ENCODE measurements at regions not wholly inside any gene's neighbourhood (a gene's known extent, or its start where the extent isn't known, plus 50 kb on each side); places are given as distances from the start of the nearest gene placed in this dataset.

DNA sequence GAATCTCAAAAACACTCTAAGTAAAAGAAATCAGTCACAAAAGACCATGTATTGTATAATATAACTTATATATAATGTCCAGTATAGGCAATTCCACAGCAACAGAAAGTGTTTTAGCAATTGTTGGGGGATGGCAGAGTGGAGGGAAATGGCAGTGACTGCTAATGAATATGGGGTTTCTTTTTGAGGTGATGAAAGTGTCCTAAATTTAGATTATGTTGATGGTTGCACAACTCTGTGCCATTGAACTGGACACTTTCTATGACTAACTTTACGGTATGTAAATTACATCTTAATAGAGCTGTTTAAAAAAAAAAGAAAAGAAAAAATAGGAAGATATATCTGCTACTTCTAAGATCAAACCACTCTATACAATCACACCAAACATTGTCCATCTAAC, 124.9 kb upstream of the ZNF462 start:
- Histone ChIP-seq H3K4me1 (ENCODE audit: control insufficient read depth, extremely low read depth, insufficient read depth, low read length) (no peaks in the 10 kb centered on the region), H3K4me3 (ENCODE audit: control insufficient read depth in 2 of 3, extremely low read depth in 1 of 3, insufficient read depth in 2 of 3, low read depth in 1 of 3, low read length in 3 of 3) (no peak overlapping the region), H2AFZ (ENCODE audit: control insufficient read depth, low read length) (no peak overlapping the region), H3K9ac (ENCODE audit: control insufficient read depth, extremely low read depth, insufficient read depth, low read length) (no peak overlapping the region), H3K9me1 (ENCODE audit: control insufficient read depth, extremely low read depth, insufficient read depth, low read length) (no peaks in the 10 kb centered on the region), H4K20me1 (ENCODE audit: control insufficient read depth, extremely low read depth, insufficient read depth, low read length) (no peaks in the 10 kb centered on the region), H3K4me2 (ENCODE audit: control insufficient read depth, extremely low read depth, insufficient read depth, low read depth, low read length) (no peak overlapping the region), H3K79me2 (ENCODE audit: control insufficient read depth, insufficient read depth, low read length) (no peaks in the 10 kb centered on the region), H3K9me3 (ENCODE audit: control insufficient read depth, low read depth, low read length) (no peaks in the 10 kb centered on the region), H3K27me3 (ENCODE audit: control insufficient read depth, extremely low read depth, insufficient read depth, low read length) (no peaks in the 10 kb centered on the region), H3K27ac (ENCODE audit: control insufficient read depth, insufficient read depth, low read length) (no peak overlapping the region), H3K36me3 (ENCODE audit: control insufficient read depth in 2 of 2, extremely low read depth in 1 of 2, insufficient read depth in 2 of 2, low read length in 2 of 2) (no peaks in the 10 kb centered on the region)
- dilution Hi-C loops (cut with MboI; ENCODE audit: extremely low pct_ligation_motif_present, low sequenced_read_pairs): no loop called here
- no peak for FAIRE-seq
- TF ChIP-seq EZH2 (IDR thresholded peaks at IDR 0.05; ENCODE audit: low read length) (no peak), CTCF (optimal IDR thresholded peaks at IDR 0.05 in 1 of 3, IDR thresholded peaks at IDR 0.05 in 1 of 3, conservative IDR thresholded peaks at IDR 0.05 in 1 of 3; ENCODE audit: extremely low read depth in 1 of 3, insufficient read depth in 2 of 3, low read length in 3 of 3) (no peak)
- no peak for DNase-seq (ENCODE audit: low read depth, low spot score)

DNA sequence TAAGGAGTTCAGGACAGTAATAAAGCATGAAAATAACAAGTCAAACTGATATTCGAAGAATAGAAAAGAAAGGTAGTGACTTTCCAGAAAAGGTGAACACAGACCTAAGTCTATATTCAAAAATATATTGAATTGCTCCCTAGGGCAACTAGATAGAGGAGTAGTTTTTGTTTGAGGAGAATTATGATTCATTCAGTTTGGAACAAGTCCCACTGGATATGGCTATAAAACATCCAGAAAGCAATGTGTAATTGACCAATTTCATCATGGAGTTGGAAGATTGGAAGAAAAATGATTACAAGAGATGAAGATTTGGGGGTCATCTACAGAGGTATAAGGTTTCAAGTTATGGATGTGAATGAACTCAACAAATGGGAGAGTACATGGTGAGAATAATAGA, 117.5 kb upstream of the ZNF462 start:
- no peaks in the 10 kb centered on the region for H3K4me1 ChIP-seq (ENCODE audit: control insufficient read depth, extremely low read depth, insufficient read depth, low read length)
- H3K4me2 ChIP-seq (ENCODE audit: control insufficient read depth, extremely low read depth, insufficient read depth, low read depth, low read length): no peak overlapping the region
- FAIRE-seq (no peak), DNase-seq (ENCODE audit: low read depth, low spot score) (no peak)
- H3K79me2 ChIP-seq (ENCODE audit: control insufficient read depth, insufficient read depth, low read length): no peaks in the 10 kb centered on the region
- no peak overlapping the region for H3K27ac ChIP-seq (ENCODE audit: control insufficient read depth, insufficient read depth, low read length)
- no peaks in the 10 kb centered on the region for H3K27me3 ChIP-seq (ENCODE audit: control insufficient read depth, extremely low read depth, insufficient read depth, low read length)
- no peak overlapping the region for H3K9ac ChIP-seq (ENCODE audit: control insufficient read depth, extremely low read depth, insufficient read depth, low read length)
- no peak overlapping the region for H2AFZ ChIP-seq (ENCODE audit: control insufficient read depth, low read length)
- dilution Hi-C loops (cut with MboI; ENCODE audit: extremely low pct_ligation_motif_present, low sequenced_read_pairs): no loop called here
- H3K9me3 ChIP-seq (ENCODE audit: control insufficient read depth, low read depth, low read length): no peaks in the 10 kb centered on the region
- H3K9me1 ChIP-seq (ENCODE audit: control insufficient read depth, extremely low read depth, insufficient read depth, low read length): no peaks in the 10 kb centered on the region
- TF ChIP-seq CTCF (optimal IDR thresholded peaks at IDR 0.05 in 1 of 3, IDR thresholded peaks at IDR 0.05 in 1 of 3, conservative IDR thresholded peaks at IDR 0.05 in 1 of 3; ENCODE audit: extremely low read depth in 1 of 3, insufficient read depth in 2 of 3, low read length in 3 of 3) (no peak), EZH2 (IDR thresholded peaks at IDR 0.05; ENCODE audit: low read length) (no peak)
- no peaks in the 10 kb centered on the region for H3K36me3 ChIP-seq (ENCODE audit: control insufficient read depth in 2 of 2, extremely low read depth in 1 of 2, insufficient read depth in 2 of 2, low read length in 2 of 2)
- H3K4me3 ChIP-seq (ENCODE audit: control insufficient read depth in 2 of 3, extremely low read depth in 1 of 3, insufficient read depth in 2 of 3, low read depth in 1 of 3, low read length in 3 of 3): no peak overlapping the region
- no peaks in the 10 kb centered on the region for H4K20me1 ChIP-seq (ENCODE audit: control insufficient read depth, extremely low read depth, insufficient read depth, low read length)
